Panc1 (cell line): ENCODE measurements at regions not wholly inside any gene's neighbourhood (a gene's known extent, or its start where the extent isn't known, plus 50 kb on each side); places are given as distances from the start of the nearest gene placed in this dataset.

Experiments
- ATAC-seq: fragments of 200-7000 bp; cut with Tn5 transposase; 2 replicates; pipeline ENCODE4 v1.9.1; 2020; ENCODE audit warnings: mild to moderate bottlenecking, moderate library complexity
- BruUV-seq: library from RNA; stranded (reverse); fragments of 400-500 nt; replicated peaks from 2 replicates; lab custom pipeline; 2021; lab: Mats Ljungman, UMichigan
- CTCF ChIA-PET: fragments of 300-600 bp; sonication (Branson Sonifier 250); formaldehyde crosslinking; loops from one replicate; lab custom pipeline; 2022; ENCODE audit warnings: antibody characterized with exemption; lab: Charles Lee
- POLR2A ChIA-PET: fragments of 300-600 bp; sonication (Branson Sonifier 250); formaldehyde crosslinking; loops from one replicate; lab custom pipeline; 2022; ENCODE audit warnings: antibody characterized with exemption; lab: Charles Lee
- DNase-seq: peaks from one replicate; pipeline ENCODE4 v3.0.0-alpha.2; 2010; ENCODE audit warnings: low read depth, low spot score
- H3K27ac ChIP-seq: 2 replicates; pipeline ENCODE4 v1.5.1; 2011; ENCODE audit warnings: mild to moderate bottlenecking, low read length, inconsistent platforms
- H3K27me3 ChIP-seq: fragments of 200-500 bp; sonication (Bioruptor generic); 2 replicates; pipeline ENCODE4 v1.6.0; 2014; ENCODE audit warnings: low read length, inconsistent platforms; ENCODE audit not compliant: control insufficient read depth, insufficient read depth
- H3K36me3 ChIP-seq: fragments of 200-500 bp; sonication (Bioruptor generic); 2 replicates; pipeline ENCODE4 v1.5.1; 2014; ENCODE audit warnings: inconsistent platforms, mild to moderate bottlenecking, low read length, moderate library complexity; ENCODE audit not compliant: control insufficient read depth, insufficient read depth
- H3K4me1 ChIP-seq: 2 replicates; pipeline ENCODE4 v1.5.1; 2011; ENCODE audit warnings: inconsistent platforms, mild to moderate bottlenecking, low read length, moderate library complexity; ENCODE audit not compliant: control insufficient read depth, insufficient read depth
- H3K4me3 ChIP-seq, 2 experiments: 2 replicates each; pipeline ENCODE4 v1.5.1; 2011 to 2012; ENCODE audit warnings: low read depth in 2 of 2, low read length in 2 of 2, mild to moderate bottlenecking in 2 of 2, inconsistent platforms in 1 of 2, moderate library complexity in 1 of 2
- H3K9me3 ChIP-seq: fragments of 200-500 bp; sonication (Bioruptor generic); 2 replicates; pipeline ENCODE4 v1.5.1; 2014; ENCODE audit warnings: low read depth, mild to moderate bottlenecking, inconsistent platforms, low read length, moderate library complexity; ENCODE audit not compliant: control insufficient read depth, insufficient read depth
- CTCF ChIP-seq: fragments of 450-650 bp; IDR thresholded peaks from 2 replicates; pipeline ENCODE4 v1.5.1; 2017; ENCODE audit warnings: mild to moderate bottlenecking
- POLR2AphosphoS5 ChIP-seq: IDR thresholded peaks from 2 replicates; pipeline ENCODE4 v1.6.1; 2012; ENCODE audit warnings: mild to moderate bottlenecking, low read depth, low read length, moderate library complexity
- REST ChIP-seq, 2 experiments: IDR thresholded peaks; 2 replicates each; pipeline ENCODE4 v1.6.1; 2011 to 2012; ENCODE audit warnings: low read depth in 2 of 2, control low read depth in 1 of 2, low read length in 1 of 2, mild to moderate bottlenecking in 1 of 2, moderate library complexity in 1 of 2; ENCODE audit not compliant: insufficient read depth in 1 of 2
- SIN3A ChIP-seq: IDR thresholded peaks from 2 replicates; pipeline ENCODE4 v1.6.1; 2012; ENCODE audit warnings: low read depth, mild to moderate bottlenecking, low read length, moderate library complexity, borderline replicate concordance; ENCODE audit not compliant: insufficient read depth
- TCF7L2 ChIP-seq: IDR thresholded peaks from 2 replicates; pipeline ENCODE4 v1.6.1; 2011; ENCODE audit warnings: mild to moderate bottlenecking, low read depth, low read length, inconsistent platforms
- in situ Hi-C: cut with HindIII; loops from 2 replicates; pipeline ENCODE4 v1.10.0; 2016; ENCODE audit warnings: low sequenced_read_pairs, low pct_unique_long_range_greater_than_20kb
- intact Hi-C: fragments of 100-400 bp; cut with micrococcal nuclease; formaldehyde crosslinking; loops from one replicate; pipeline ENCODE4 v1.10.0; 2022; ENCODE audit not compliant: unreplicated experiment

GRCh38 chr1:61588736-61589672, 135.9 kb downstream of the TM2D1 start:
- ATAC-seq (peak; percentile 96), DNase-seq (peak; percentile 50)
- Histone ChIP-seq H3K27ac (no peak overlapping the region), H3K9me3 (no peaks in the 10 kb centered on the region), H3K4me1 (peaks cover 3% of the 10 kb centered on the region), H3K27me3 (no peaks in the 10 kb centered on the region; the same call in 1 of the 2 replicates), H3K36me3 (no peaks in the 10 kb centered on the region), H3K4me3 (no peak overlapping the region)
- in situ Hi-C loops = no loop called here
- ChIA-PET POLR2A (no interaction called here), CTCF (interaction anchor here (0.5 to 1.7 kb wide), 13 partner anchors 19 to 904 kb away, joined by 3 to 16 read pairs (median 4); no protein-coding TSS in a partner anchor)
- no TSS peak for BruUV-seq
- no peak for TF ChIP-seq POLR2AphosphoS5
- peak; percentile 93 for TF ChIP-seq CTCF
- intact Hi-C loops = no loop called here

- H3K4me1 ChIP-seq = peaks cover 3% of the 10 kb centered on the region
- in situ Hi-C loops (no loop called here), intact Hi-C loops (no loop called here)
- ChIA-PET POLR2A (no interaction called here), CTCF (interaction anchor here (0.5 kb wide), 1 partner anchor 508 kb away, joined by 4 read pairs; no protein-coding TSS in a partner anchor)
- TF ChIP-seq TCF7L2 (no peak), POLR2AphosphoS5 (no peak), SIN3A (no peak), CTCF (no peak), REST (IDR thresholded peaks at IDR 0.05; ENCODE audit: insufficient read depth in 1 of 2, low read depth in 2 of 2, low read length in 1 of 2) (no peak)
- no peaks in the 10 kb centered on the region for H3K9me3 ChIP-seq
- no peaks in the 10 kb centered on the region for H3K36me3 ChIP-seq
- no peak overlapping the region for H3K4me3 ChIP-seq
- ATAC-seq = no peak
- DNase-seq = no peak
- BruUV-seq = no TSS peak
- H3K27ac ChIP-seq = no peak overlapping the region
- H3K27me3 ChIP-seq = peaks cover 5% of the 10 kb centered on the region
Measured at GRCh38 chr1:61585714-61586113, 139.2 kb downstream of the TM2D1 start.
